ENCODE measurements at regions not wholly inside any gene's neighbourhood (a gene's known extent, or its start where the extent isn't known, plus 50 kb on each side); places are given as distances from the start of the nearest gene placed in this dataset.

DNA sequence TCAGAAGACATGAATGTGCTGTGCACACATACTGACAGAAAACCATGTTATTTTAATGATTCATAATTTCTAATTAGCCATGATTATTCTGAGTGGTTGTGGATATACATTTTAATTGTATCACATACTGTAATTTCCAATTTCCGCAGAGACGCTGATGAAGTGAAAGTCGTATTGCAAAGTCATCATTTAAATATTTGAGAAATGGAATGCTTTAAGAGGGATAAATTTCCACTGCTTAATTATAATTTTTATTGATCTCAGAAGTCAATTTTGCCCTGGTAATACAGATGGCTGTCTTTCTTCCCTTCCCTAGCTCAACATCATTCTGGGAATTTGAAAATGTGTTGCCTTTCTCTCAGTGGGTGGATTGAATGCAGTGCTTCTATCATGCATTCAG is 819.3 kb downstream of the ROBO2 start:
- TF ChIP-seq, protein P1, sequence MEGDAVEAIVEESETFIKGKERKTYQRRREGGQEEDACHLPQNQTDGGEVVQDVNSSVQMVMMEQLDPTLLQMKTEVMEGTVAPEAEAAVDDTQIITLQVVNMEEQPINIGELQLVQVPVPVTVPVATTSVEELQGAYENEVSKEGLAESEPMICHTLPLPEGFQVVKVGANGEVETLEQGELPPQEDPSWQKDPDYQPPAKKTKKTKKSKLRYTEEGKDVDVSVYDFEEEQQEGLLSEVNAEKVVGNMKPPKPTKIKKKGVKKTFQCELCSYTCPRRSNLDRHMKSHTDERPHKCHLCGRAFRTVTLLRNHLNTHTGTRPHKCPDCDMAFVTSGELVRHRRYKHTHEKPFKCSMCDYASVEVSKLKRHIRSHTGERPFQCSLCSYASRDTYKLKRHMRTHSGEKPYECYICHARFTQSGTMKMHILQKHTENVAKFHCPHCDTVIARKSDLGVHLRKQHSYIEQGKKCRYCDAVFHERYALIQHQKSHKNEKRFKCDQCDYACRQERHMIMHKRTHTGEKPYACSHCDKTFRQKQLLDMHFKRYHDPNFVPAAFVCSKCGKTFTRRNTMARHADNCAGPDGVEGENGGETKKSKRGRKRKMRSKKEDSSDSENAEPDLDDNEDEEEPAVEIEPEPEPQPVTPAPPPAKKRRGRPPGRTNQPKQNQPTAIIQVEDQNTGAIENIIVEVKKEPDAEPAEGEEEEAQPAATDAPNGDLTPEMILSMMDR (conservative IDR thresholded peaks at IDR 0.05; ENCODE audit: low read length) = no peak
- TF ChIP-seq EZH2phosphoT487 (IDR thresholded peaks at IDR 0.05; ENCODE audit: borderline replicate concordance) = no peak
- Histone ChIP-seq H3K79me2 (ENCODE audit: insufficient read depth, low read length) (no peaks in the 10 kb centered on the region), H3K4me3 (ENCODE audit: low read length, poor library complexity, severe bottlenecking) (no peak overlapping the region), H3K9ac (ENCODE audit: low read depth, low read length, poor library complexity, severe bottlenecking) (no peak overlapping the region), H3K4me1 (ENCODE audit: insufficient read depth, low read length, poor library complexity, severe bottlenecking) (no peaks in the 10 kb centered on the region), H4K20me1 (ENCODE audit: insufficient read depth, low read length, poor library complexity, severe bottlenecking) (no peaks in the 10 kb centered on the region), H3K36me3 (ENCODE audit: insufficient read depth, low read length) (no peaks in the 10 kb centered on the region), H3K9me2 (replicated peaks; ENCODE audit: low read depth, low read length) (no peaks in the 10 kb centered on the region), H3K9me3 (ENCODE audit: insufficient read depth, low read depth, low read length) (no peaks in the 10 kb centered on the region), H3K27me3 (ENCODE audit: insufficient read depth, low read length, poor library complexity, severe bottlenecking) (no peaks in the 10 kb centered on the region), H3K4me2 (ENCODE audit: low read depth, low read length, poor library complexity, severe bottlenecking) (no peak overlapping the region), H2AFZ (ENCODE audit: low read length) (no peak overlapping the region), H3F3A (ENCODE audit: low read depth) (no peaks in the 10 kb centered on the region)

DNA sequence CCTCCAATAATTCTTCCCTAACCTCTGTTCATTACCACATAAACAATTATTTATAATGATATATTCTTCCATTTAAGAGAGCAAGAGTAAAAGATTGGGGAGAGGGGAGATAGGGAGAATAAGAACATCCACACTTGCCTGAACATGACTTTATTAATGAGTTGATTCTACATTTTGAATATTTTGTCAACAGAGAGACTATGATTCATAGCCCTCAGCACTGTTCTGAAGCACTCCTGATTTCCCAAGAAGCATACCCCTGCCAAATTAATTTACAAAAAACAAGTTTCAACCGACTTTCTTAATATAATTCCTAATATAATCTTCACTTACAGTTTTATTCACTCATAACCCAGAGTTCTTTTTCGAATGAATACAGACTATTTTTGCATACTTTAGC is 828.8 kb downstream of the ROBO2 start:
- no peaks in the 10 kb centered on the region for H3K4me1 ChIP-seq (ENCODE audit: insufficient read depth, low read length, poor library complexity, severe bottlenecking)
- TF ChIP-seq, protein P1 (conservative IDR thresholded peaks at IDR 0.05; ENCODE audit: low read length) = no peak
- H3K27me3 ChIP-seq (ENCODE audit: insufficient read depth, low read length, poor library complexity, severe bottlenecking) = no peaks in the 10 kb centered on the region
- H4K20me1 ChIP-seq (ENCODE audit: insufficient read depth, low read length, poor library complexity, severe bottlenecking) = no peaks in the 10 kb centered on the region
- no peaks in the 10 kb centered on the region for H3F3A ChIP-seq (ENCODE audit: low read depth)
- H3K36me3 ChIP-seq (ENCODE audit: insufficient read depth, low read length) = no peaks in the 10 kb centered on the region
- no peak overlapping the region for H2AFZ ChIP-seq (ENCODE audit: low read length)
- no peak overlapping the region for H3K4me2 ChIP-seq (ENCODE audit: low read depth, low read length, poor library complexity, severe bottlenecking)
- no peaks in the 10 kb centered on the region for H3K9me3 ChIP-seq (ENCODE audit: insufficient read depth, low read depth, low read length)
- H3K9me2 ChIP-seq (replicated peaks; ENCODE audit: low read depth, low read length) = no peaks in the 10 kb centered on the region
- H3K4me3 ChIP-seq (ENCODE audit: low read length, poor library complexity, severe bottlenecking) = no peak overlapping the region
- H3K79me2 ChIP-seq (ENCODE audit: insufficient read depth, low read length) = no peaks in the 10 kb centered on the region
- H3K9ac ChIP-seq (ENCODE audit: low read depth, low read length, poor library complexity, severe bottlenecking) = no peak overlapping the region

DNA sequence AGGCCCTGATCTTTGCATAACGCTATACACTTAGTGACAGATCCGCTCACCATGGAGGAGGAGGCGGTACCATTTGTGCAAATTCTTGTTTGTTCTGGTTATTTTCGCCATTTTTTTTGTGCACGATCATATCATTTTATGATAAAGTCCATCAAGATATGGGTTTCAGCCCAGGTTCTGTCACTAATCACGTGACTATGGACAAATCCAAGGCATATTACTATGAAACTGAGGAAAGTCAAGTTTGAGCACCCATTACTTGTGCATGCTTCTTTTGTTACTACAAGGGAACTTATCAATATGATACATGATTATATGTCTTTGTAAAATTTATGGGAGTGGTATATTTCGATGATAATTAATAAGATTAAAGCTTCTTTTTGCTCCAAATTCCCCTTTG is 829.5 kb downstream of the ROBO2 start:
- no peak overlapping the region for H3K9ac ChIP-seq (ENCODE audit: low read depth, low read length, poor library complexity, severe bottlenecking)
- H3K9me3 ChIP-seq (ENCODE audit: insufficient read depth, low read depth, low read length) = no peaks in the 10 kb centered on the region
- H3K4me2 ChIP-seq (ENCODE audit: low read depth, low read length, poor library complexity, severe bottlenecking) = no peak overlapping the region
- no peaks in the 10 kb centered on the region for H3K9me2 ChIP-seq (replicated peaks; ENCODE audit: low read depth, low read length)
- H3K79me2 ChIP-seq (ENCODE audit: insufficient read depth, low read length) = no peaks in the 10 kb centered on the region
- H3K4me1 ChIP-seq (ENCODE audit: insufficient read depth, low read length, poor library complexity, severe bottlenecking) = no peaks in the 10 kb centered on the region
- TF ChIP-seq, protein P1 (conservative IDR thresholded peaks at IDR 0.05; ENCODE audit: low read length) = no peak
- TF ChIP-seq EZH2phosphoT487 (IDR thresholded peaks at IDR 0.05; ENCODE audit: borderline replicate concordance) = no peak
- no peaks in the 10 kb centered on the region for H3F3A ChIP-seq (ENCODE audit: low read depth)
- no peak overlapping the region for H3K4me3 ChIP-seq (ENCODE audit: low read length, poor library complexity, severe bottlenecking)
- no peak overlapping the region for H2AFZ ChIP-seq (ENCODE audit: low read length)
- no peaks in the 10 kb centered on the region for H4K20me1 ChIP-seq (ENCODE audit: insufficient read depth, low read length, poor library complexity, severe bottlenecking)
- no peaks in the 10 kb centered on the region for H3K27me3 ChIP-seq (ENCODE audit: insufficient read depth, low read length, poor library complexity, severe bottlenecking)
- no peaks in the 10 kb centered on the region for H3K36me3 ChIP-seq (ENCODE audit: insufficient read depth, low read length)
